NOMO-1 treated with DMSO at 0.1 percent for 48 hours (cell line): ENCODE measurements at regions not wholly inside any gene's neighbourhood (a gene's known extent, or its start where the extent isn't known, plus 50 kb on each side); places are given as distances from the start of the nearest gene placed in this dataset.

Experiments used
- DNase-seq: peaks from one replicate; lab custom pipeline; 2025; ENCODE audit not compliant: unreplicated experiment; lab: John Stamatoyannopoulos, UW

- no peak for DNase-seq
Measured at GRCh38 chrX:46447384-46447783, 97.8 kb downstream of the ZNF674 start.

- peak; percentile 74 for DNase-seq
Measured at GRCh38 chrX:46446727-46447378, 98.4 kb downstream of the ZNF674 start.

GRCh38 chrX:46444011-46444410 is 101.2 kb downstream of the ZNF674 start:
- peak; percentile 43 for DNase-seq

GRCh38 chrX:46436744-46437143 is 108.5 kb downstream of the ZNF674 start:
- no peak for DNase-seq

GRCh38 chrX:46433892-46434291 is 111.3 kb downstream of the ZNF674 start:
- DNase-seq: no peak

- DNase-seq: peak; percentile 33
Measured at GRCh38 chrX:46408553-46409407, 136.4 kb downstream of the ZNF674 start.

- no peak for DNase-seq
Measured at GRCh38 chrX:46407753-46408130, 137.5 kb downstream of the ZNF674 start.

- no peak for DNase-seq
Measured at GRCh38 chrX:46407036-46407752, 138.0 kb downstream of the ZNF674 start.

- no peak for DNase-seq
Measured at GRCh38 chrX:46404774-46405173, 140.4 kb downstream of the ZNF674 start.

- DNase-seq: no peak
Measured at GRCh38 chrX:46400530-46401443, 144.4 kb downstream of the ZNF674 start.

GRCh38 chrX:46398874-46399273 is 146.3 kb downstream of the ZNF674 start:
- no peak for DNase-seq

- no peak for DNase-seq
Measured at GRCh38 chrX:46398126-46398525, 147.1 kb downstream of the ZNF674 start.

- DNase-seq: no peak
Measured at GRCh38 chrX:46386511-46386910, 158.7 kb downstream of the ZNF674 start.

- no peak for DNase-seq
Measured at GRCh38 chrX:46383006-46383405, 162.2 kb downstream of the ZNF674 start.

- DNase-seq: no peak
Measured at GRCh38 chrX:46382595-46382994, 162.6 kb downstream of the ZNF674 start.

GRCh38 chrX:46381630-46382029 is 163.6 kb downstream of the ZNF674 start:
- peak; percentile 44 for DNase-seq

GRCh38 chrX:46380148-46380752 is 165.0 kb downstream of the ZNF674 start:
- no peak for DNase-seq

GRCh38 chrX:46376246-46376885 is 168.9 kb downstream of the ZNF674 start:
- DNase-seq: peak; percentile 29

GRCh38 chrX:46375831-46376230 is 169.4 kb downstream of the ZNF674 start:
- no peak for DNase-seq

- no peak for DNase-seq
Measured at GRCh38 chrX:46374371-46374770, 170.8 kb downstream of the ZNF674 start.
